ENCODE measurements at regions not wholly inside any gene's neighbourhood (a gene's known extent, or its start where the extent isn't known, plus 50 kb on each side); places are given as distances from the start of the nearest gene placed in this dataset.

DNA sequence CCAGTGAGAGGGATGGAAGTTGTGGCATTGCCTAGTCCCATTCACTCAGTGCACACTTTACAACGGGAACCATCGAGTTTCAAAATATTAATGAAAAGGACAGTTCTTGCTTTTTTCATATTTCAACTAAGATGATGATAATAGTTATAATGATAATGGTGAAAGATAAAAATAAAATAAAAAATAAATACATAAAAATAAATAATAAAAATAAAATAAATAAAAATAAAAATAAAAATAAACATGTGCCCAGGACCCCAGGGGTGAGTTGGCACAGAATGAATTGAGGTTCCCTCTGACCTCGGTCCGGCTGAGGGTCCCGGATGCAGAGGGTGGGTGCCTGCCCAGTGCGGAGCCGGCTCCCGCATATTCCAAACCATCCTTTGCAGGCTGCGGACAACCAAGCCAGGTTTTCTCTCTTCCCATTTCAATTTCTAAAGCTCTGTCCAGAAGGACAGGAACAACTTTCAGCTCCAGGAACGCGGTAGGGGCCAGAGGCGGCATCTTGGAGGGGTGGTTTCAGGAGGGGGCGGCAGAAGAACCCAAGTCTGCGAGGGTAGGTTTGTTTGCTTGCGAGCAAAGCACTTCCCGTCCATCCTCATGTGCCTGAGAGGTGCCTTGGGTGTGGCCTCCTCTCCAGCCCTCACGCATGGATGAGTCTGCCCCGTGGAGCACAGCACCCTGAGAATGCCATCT, 236.8 kb downstream of the DLL1 start:
- TF ChIP-seq, protein P1, sequence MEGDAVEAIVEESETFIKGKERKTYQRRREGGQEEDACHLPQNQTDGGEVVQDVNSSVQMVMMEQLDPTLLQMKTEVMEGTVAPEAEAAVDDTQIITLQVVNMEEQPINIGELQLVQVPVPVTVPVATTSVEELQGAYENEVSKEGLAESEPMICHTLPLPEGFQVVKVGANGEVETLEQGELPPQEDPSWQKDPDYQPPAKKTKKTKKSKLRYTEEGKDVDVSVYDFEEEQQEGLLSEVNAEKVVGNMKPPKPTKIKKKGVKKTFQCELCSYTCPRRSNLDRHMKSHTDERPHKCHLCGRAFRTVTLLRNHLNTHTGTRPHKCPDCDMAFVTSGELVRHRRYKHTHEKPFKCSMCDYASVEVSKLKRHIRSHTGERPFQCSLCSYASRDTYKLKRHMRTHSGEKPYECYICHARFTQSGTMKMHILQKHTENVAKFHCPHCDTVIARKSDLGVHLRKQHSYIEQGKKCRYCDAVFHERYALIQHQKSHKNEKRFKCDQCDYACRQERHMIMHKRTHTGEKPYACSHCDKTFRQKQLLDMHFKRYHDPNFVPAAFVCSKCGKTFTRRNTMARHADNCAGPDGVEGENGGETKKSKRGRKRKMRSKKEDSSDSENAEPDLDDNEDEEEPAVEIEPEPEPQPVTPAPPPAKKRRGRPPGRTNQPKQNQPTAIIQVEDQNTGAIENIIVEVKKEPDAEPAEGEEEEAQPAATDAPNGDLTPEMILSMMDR (IDR thresholded peaks at IDR 0.05) = no peak
- H3K9me3 Mint-ChIP-seq = peaks cover 0 to 5% (median 0%) of the 10 kb centered on the region in 7 donors
- Histone ChIP-seq H3K27ac (ENCODE audit: low read depth in 1 of 2, low read length in 2 of 2) (no peak overlapping the region), H3K4me1 (ENCODE audit: control insufficient read depth in 1 of 2, insufficient read depth in 2 of 2, low read length in 2 of 2) (peaks cover 15 to 18% of the 10 kb centered on the region in 2 donors), H4K20me1 (ENCODE audit: insufficient read depth, low read length) (no peaks in the 10 kb centered on the region), H3K4me3 (replicated peaks in 1 of 3; ENCODE audit: low read depth in 2 of 3, low read length in 3 of 3) (no peak overlapping the region), H3K79me2 (ENCODE audit: insufficient read depth, low read length) (no peaks in the 10 kb centered on the region), H2AFZ (ENCODE audit: insufficient read depth, low read depth, low read length, poor library complexity, severe bottlenecking) (no peak overlapping the region), H3K27me3 (ENCODE audit: control insufficient read depth in 2 of 2, insufficient read depth in 2 of 2, low read length in 2 of 2) (no peaks in the 10 kb centered on the region), H3K9ac (ENCODE audit: insufficient read depth, low read length, poor library complexity, severe bottlenecking) (no peak overlapping the region), H3K36me3 (replicated peaks in 1 of 2; ENCODE audit: control insufficient read depth in 1 of 2, insufficient read depth in 2 of 2, low read length in 2 of 2) (no peaks in the 10 kb centered on the region), H3K9me3 (replicated peaks in 1 of 2; ENCODE audit: control insufficient read depth in 1 of 2, insufficient read depth in 1 of 2, low read length in 2 of 2) (no peaks in the 10 kb centered on the region), H3K4me2 (replicated peaks; ENCODE audit: extremely low read depth, low read length, poor library complexity, severe bottlenecking) (no peak overlapping the region)
- no peak overlapping the region for H3K27ac Mint-ChIP-seq
- intact Hi-C loops (cut with micrococcal nuclease) = no loop called here
- no peak overlapping the region for H3K4me3 Mint-ChIP-seq
- H3K36me3 Mint-ChIP-seq = peaks cover 2 to 6% of the 10 kb centered on the region in 2 donors
- WGBS (ENCODE audit: insufficient coverage) = 87% methylated on average over 9 of the region's 18 CpGs
- peaks cover 4 to 13% (median 8%) of the 10 kb centered on the region in 3 donors for H3K27me3 Mint-ChIP-seq (ENCODE audit: low read depth in 3 of 3)
- peaks cover 19% of the 10 kb centered on the region for H3K4me1 Mint-ChIP-seq
- no peak for DNase-seq

DNA sequence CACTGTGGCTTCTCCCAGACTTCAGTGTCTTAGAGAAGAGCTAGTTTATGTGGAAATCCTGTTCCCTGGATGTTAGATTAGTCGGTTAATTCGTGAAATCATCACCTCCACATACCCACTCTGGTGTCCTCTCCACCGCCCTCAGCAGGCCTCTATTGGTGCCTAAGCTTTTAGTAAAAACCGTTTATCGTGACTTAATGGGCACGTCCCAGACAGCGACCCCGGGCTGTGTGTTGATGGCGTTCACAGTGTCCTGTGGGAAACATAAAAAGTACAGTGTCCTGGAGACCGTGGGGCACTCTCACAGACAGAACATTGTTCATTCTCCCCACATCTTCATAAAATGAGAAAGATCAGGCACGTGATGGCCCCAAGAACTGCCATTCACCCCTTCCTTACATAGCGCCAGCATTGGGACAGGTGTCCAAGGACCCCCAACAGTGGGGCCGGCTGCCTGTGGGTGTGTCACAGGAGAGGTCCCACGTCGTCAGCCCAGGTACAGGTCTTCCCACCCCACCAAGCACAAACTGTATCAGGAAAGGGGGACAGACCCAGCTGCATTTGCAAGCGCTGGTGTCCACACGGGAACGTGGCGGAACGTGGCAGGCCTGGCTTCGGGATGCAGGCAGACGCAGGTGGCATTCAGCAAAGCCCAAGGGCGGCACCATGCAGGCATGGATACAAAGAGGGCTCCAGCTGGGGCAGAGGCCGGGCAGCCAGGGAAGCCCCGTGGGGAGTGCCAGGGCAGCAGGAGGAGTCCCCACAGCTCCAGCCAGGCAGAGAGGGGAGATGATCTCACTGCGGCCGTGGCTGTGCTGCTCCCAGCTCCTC, 237.7 kb downstream of the DLL1 start:
- no peak overlapping the region for H3K27ac ChIP-seq (ENCODE audit: low read depth in 1 of 2, low read length in 2 of 2)
- no peaks in the 10 kb centered on the region for H3K36me3 ChIP-seq (replicated peaks in 1 of 2; ENCODE audit: control insufficient read depth in 1 of 2, insufficient read depth in 2 of 2, low read length in 2 of 2)
- Mint-ChIP-seq H3K4me1 (peaks cover 28% of the 10 kb centered on the region), H3K36me3 (peaks cover 2 to 6% of the 10 kb centered on the region in 2 donors), H3K4me3 (no peak overlapping the region), H3K27me3 (ENCODE audit: low read depth in 3 of 3) (peaks cover 4 to 11% (median 8%) of the 10 kb centered on the region in 3 donors), H3K27ac (peak overlapping the region in 4 of 7 donors; percentile 13 to 71 (median 52)), H3K9me3 (peaks cover 0 to 8% (median 1%) of the 10 kb centered on the region in 7 donors)
- H3K4me2 ChIP-seq (replicated peaks; ENCODE audit: extremely low read depth, low read length, poor library complexity, severe bottlenecking) = no peak overlapping the region
- intact Hi-C loops (cut with micrococcal nuclease) = no loop called here
- TF ChIP-seq, protein P1 (IDR thresholded peaks at IDR 0.05) = no peak
- H3K4me3 ChIP-seq (replicated peaks in 1 of 3; ENCODE audit: low read depth in 2 of 3, low read length in 3 of 3) = no peak overlapping the region
- no peak overlapping the region for H3K9ac ChIP-seq (ENCODE audit: insufficient read depth, low read length, poor library complexity, severe bottlenecking)
- no peaks in the 10 kb centered on the region for H3K27me3 ChIP-seq (ENCODE audit: control insufficient read depth in 2 of 2, insufficient read depth in 2 of 2, low read length in 2 of 2)
- no peak overlapping the region for H2AFZ ChIP-seq (ENCODE audit: insufficient read depth, low read depth, low read length, poor library complexity, severe bottlenecking)
- H3K4me1 ChIP-seq (ENCODE audit: control insufficient read depth in 1 of 2, insufficient read depth in 2 of 2, low read length in 2 of 2) = peaks cover 24 to 27% of the 10 kb centered on the region in 2 donors
- no peaks in the 10 kb centered on the region for H3K79me2 ChIP-seq (ENCODE audit: insufficient read depth, low read length)
- H3K9me3 ChIP-seq (replicated peaks in 1 of 2; ENCODE audit: control insufficient read depth in 1 of 2, insufficient read depth in 1 of 2, low read length in 2 of 2) = no peaks in the 10 kb centered on the region
- no peak for DNase-seq
- no peaks in the 10 kb centered on the region for H4K20me1 ChIP-seq (ENCODE audit: insufficient read depth, low read length)
- 87% methylated on average over 20 of the region's 27 CpGs for WGBS (ENCODE audit: insufficient coverage)

All from CD14-positive monocyte (primary cell).